ENCODE measurements at regions not wholly inside any gene's neighbourhood (a gene's known extent, or its start where the extent isn't known, plus 50 kb on each side); places are given as distances from the start of the nearest gene placed in this dataset.
"Not testable (repeated sequence)": the region's sequence is repeated elsewhere in the genome, so short reads cannot be mapped to it uniquely, and the experiment has no call there.

DNA sequence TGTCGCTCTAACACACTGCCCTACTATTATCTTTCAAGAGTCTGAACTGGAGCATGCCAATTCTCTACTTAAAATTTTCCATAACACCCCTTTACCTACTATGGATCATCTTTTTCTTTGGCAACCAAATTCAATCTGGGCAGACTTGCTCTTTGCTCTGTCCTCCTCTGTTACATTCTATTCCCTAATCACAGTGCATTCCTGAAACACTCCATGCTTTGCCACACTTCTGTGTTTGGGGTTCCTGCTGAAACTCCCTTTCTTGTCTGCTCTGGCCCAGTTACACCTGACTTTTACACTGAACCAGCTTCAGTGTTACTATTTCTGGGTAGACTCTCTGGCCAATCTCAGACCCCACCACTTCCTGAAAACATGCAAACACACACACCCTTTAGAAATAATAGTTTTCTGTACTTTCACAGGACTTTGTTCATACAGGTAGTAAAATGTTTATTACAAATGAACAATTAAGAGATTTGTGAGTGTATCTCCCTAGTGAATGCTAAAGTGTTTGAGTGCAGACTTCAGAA is 119.9 kb upstream of the DCC start:
- DNase-seq: no peak

DNA sequence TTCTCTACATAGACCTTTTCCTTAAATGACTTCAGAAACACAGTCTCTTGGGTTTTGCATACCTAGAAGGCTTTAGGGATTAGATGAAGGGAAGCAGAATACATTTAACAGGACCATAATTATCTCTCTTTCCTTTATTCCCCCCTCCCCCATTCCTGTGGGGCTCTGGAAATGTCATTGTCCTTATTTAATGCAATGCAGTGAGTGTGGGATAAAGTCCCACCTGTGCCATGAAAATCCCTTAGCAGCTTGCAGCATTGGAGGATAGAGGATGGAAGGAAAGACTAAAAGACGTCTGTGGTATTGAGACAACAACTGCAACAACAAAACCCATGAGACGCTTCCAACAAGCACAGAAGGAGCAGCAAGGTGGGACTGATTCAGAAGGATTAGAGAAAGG is 117.8 kb upstream of the DCC start:
- no peak for DNase-seq

DNA sequence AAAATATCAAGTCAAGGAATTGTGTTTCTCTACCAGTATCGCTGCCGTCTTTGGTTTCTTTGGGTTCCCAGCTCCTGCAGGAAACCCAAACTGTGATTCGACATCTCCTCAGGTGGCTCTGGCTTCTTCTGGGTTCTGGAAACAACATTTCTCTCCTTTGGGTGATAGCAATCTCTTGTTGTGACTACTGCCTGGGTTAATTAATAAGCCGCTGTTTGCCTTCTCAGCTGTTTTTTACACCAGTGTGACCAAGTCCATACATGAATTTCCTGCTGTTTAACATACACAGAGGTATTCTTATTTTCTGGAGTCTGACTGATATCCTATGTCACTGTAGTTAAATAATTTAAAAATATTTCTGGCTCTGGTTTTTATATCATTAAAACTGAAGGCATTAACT is 112.5 kb upstream of the DCC start:
- no peak for DNase-seq

DNA sequence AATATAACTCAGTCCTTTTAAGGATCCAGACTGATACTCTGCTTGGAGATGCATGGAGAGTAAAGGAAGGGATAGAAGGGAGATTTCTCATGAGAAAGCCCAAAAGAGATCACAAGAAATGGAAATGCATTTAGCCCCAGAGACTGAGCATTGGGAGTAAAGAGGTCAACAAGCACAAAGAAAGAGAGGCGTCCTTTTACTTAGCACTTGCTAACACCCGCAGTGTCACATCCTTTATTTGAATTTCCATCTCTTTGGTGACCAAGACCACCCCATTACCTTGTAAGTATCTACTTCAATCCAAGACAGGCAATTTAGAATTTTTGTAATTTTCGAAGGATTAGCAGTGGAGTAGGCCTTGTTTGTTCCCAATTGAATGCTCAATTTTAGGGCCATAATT is 111.8 kb upstream of the DCC start:
- DNase-seq: no peak

DNA sequence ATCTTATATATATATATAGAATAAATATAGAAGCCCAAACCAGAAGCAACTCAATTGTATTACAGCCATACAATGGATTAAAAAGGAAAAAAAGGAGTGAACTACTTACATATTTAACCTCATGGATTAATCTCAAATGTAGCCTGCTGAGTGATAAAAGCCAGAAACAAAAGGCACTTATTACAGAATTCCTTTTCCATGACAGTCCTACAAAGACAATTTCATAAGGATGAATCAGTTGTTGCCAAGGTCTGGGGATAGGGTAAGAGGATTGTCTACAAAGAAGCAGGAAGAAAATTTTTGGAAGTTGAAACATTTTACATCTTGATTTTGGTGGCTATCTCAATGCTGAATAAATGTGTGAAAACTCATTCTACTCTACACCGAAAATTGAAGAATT is 103.9 kb upstream of the DCC start:
- DNase-seq: no peak

DNA sequence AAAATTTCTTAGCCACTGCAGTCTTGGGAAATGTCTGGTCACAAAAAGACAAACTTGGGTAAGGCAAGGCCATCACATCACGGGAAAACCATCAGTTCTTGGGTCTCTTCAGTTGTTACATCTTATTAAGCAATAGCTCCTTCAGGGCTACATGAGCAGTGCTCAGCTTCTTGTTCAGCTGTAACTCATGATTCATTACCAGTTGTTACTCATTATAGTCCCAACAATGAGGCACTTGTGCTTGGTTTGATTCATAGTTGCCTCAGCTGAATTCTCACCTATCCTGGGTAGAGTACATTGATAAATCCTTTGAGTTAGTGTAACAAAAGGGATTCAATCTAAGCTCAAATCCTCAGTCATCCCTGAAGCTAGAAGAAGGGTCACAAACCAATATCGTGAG is 102.4 kb upstream of the DCC start:
- no peak for DNase-seq

DNA sequence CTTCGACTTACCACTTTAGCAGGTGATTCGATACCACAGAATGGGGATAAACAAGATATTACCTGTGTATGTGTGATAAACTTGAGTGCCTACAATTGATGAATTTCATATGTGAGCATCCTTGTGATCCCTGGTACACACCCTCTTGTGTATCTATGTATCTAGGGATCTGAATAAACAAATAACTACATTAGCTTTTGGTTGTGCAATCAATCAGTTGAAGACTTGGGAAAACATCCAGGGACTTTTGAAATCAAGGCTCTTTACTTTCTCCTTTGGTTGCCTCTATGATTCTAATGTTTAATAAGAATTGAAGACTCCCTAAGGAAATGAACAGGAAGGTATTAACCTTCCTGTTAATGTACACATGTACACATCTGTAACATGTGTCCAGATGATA is 97.3 kb upstream of the DCC start:
- no peak for DNase-seq

DNA sequence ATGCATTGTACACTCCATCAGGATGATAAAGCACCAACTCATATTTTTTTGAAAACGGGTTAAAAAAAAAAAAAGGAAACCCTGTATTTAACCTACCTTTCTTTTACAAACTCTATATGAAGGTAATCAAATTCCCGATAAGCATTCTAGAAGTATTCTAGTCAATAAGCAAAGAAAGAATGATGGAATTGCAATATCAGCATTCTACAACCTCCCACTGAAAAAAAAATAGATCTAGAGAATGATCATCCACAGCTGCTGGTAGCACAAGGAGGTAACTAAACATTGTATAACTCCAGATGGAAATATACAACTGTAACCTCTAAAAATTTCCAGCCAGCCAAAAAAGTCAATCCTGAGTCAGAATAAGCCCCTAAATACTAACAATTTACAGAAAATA is 95.3 kb upstream of the DCC start:
- no peak for DNase-seq

DNA sequence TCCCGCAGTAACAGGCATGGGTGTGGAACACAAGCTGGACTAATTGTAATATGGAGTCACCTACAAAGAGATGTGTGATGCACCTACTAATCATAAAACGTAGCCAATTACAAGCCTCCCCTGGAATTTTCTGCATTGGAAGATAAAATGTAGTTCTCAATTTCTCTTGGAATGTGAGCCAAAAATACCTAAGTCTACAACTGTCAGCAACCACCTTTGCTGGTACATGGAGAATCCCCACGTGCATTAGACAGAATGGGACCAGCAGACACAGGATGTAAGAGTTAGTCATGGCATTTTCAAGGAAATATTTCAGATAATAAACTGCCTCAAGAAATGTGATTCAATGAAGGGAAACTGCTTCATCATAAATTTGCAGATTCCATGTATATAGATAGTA is 85.6 kb upstream of the DCC start:
- no peak for DNase-seq

DNA sequence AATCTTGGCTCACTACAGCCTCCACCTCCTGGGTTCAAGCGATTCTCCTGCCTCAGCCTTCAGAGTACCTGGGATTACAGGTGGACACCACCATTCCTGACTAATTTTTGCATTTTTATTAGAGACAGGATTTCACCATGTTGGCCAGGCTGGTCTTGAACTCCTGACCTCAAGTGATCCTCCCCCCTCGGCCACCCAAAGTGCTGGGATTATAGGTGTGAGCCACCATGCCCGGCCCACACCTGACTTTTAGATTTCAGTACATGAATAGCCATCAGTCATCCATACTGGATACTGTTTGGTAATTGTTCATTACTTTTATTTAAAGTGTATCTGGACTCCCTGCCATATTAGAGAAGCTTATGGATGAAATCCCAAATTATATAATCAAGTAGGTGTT is 82.6 kb upstream of the DCC start:
- not testable (repeated sequence) for DNase-seq

DNA sequence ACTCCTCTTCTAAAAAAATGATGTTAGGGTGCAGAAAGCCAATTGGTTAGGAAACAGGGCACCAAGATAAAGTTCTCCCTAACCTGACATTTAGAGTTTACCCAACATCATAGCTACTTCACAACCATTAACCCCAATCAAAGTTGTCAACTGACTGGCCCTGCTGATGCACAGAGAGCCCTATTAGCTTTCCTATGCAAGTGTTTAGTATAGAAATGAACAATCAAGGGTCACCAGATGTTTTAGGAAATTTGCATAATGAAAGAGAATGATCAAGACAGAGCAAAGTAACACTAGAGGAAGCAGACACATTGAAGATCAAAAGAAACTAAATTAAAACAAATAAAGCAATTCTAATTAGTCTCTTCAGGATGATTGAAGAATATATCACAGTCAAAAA is 64.2 kb upstream of the DCC start:
- no peak for DNase-seq

DNA sequence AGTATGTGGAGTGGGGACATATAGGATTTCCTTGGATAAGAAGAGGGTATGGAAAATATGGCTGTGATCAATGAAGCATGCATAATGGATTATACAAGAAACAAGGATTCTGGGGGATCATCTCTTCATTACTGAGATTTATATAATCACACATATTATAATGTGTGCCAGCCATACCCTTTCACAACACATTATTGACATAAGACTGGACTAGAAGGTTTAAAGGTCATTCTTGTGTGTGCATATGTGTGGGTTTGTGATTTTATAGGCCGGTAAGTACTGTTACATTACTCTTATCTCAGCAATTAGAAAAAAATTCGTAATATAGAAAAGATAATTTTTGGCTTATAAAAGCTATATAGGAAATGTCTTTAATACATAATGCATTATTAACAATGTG is 62.2 kb upstream of the DCC start:
- DNase-seq: no peak

DNA sequence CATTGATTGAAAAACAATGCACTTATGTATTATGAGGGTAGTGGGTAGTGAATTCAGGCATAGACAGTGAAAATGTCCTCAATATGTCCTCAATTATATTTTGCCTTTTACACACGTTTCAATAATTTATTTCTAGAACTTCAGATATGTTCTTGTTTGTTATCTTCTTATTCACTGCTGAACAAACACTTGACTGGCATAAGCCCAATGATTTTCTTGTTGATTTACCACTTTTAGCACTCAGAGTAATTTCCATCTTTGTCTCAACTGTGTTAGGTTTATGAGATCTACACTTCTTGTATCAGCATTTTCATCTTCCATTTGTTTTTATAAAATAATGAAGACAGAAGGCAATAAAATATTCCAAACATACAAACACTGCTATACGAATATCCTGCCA is 61.8 kb upstream of the DCC start:
- no peak for DNase-seq

DNA sequence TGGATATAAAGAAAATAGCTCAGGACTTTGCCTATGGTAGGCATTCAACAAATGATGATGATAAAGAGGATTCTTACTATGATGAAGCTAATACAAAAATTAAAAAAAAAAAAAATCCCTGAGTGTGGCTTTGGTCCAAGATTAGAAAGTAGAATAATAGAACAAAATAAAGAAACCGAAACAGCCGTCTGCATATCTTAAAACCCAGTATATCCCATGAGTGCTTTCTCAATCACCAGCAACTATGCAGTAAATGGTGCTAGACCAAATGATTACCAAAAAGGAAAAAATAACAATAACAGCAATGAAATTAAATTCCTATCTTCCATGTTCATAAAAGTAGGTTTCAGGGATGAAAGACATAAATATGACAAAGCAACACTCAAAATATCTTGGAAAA is 59.3 kb upstream of the DCC start:
- no peak for DNase-seq

DNA sequence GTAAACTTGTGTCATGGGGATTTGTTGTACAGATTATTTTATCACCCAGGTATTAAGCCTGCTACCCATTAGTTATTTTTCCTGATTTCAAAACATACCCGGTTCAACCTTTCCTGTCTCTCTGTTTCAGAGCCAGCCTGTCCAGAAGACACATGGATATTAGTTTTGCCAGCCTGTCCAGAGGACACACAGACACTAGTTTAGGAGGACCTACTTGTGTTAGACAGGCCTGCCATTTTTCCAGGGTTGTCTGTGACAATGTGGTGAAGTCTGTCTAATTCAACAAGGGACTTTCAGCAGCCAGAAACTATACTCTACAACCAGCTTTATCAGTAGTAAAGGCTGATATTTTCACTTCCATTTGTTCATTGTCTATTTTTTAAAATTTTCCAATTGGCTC is 56.1 kb upstream of the DCC start:
- no peak for DNase-seq

DNA sequence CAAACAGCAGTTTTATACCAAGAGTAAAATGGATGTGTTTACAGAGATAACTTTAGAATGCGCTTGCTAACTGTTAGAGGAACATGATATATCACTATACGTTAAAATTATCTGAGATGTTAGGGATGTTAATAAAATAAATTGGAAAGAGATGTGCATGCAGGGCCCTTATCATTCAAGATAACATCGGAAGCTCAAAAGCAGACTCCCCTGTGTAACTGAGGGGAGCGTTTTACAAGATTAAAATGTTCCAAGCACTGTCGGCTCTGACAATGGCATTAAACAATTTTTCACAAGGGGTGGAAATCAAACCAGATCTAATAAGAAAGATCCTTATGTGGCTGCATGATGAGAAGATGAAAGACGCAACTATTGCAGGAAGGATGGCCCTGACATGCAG is 53.3 kb upstream of the DCC start:
- DNase-seq: no peak

DNA sequence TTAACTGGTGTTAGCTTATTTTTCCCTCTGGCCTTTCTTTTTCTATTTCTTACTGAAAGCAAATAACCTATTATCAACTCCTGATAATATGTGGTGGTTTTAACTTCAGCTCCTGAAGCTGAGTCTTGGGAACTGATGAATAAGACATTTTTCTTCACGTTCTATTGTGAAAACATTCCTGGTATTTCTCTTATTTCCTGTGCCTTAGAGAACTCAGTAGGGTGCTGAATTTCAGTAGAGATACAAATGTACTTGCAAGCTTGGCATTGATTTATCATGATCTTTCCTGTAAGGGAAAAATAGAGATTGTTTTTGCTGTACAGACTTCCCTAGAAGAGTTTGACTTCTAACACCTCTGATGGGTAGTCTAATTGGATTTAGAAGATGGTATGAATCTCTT is 52.8 kb upstream of the DCC start:
- no peak for DNase-seq

DNA sequence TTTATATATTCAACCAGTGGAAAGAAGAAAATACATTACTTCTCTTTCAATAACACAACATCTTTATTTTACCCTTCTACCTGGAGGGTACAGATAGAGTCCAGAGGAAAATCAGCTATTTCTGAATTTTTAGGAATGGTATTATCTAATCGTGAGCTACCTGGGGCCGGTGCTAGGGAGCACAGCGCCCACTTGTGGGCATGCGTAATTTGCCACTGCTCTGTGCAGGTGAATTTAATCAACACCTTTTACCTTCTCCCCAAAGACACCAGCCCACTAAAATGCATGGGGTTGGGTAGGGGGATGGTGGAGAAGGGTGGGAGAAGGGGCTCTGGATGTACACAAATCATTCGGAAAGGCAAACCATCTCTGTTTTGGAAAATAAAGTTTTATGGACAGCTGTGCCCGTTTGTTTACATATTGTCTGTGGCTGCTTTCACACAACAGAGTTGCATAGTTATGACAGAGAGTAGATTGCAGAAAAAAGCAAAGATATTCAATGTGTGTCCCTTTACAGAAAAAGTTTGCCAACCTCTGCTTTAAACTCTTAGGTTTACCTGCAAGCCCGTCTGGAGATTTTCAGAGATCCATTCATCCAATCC is 51.5 kb upstream of the DCC start:
- DNase-seq: no peak

DNA sequence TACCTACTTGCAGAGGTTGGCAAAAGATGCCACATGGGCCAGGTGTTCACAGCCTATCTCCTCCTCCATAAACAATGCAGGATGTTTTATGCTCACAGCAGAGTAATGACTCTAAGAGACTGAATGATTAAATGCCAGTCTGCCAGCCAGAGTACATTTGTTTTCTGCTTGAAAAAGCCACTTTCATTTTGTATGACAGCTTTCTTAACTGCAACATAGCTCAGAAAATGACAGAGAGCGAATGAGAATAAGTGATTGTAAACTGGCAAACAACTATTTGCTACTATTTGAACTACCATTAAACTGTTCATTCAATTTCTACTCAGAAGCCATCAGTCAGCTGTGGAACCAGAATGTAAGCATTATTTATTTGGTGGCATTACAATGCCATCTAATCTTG is 50.6 kb upstream of the DCC start:
- DNase-seq: no peak

Measured in inflammatory macrophage treated with lipopolysaccharide for 1 hour (primary cell).